ENCODE measurements at regions not wholly inside any gene's neighbourhood (a gene's known extent, or its start where the extent isn't known, plus 50 kb on each side); places are given as distances from the start of the nearest gene placed in this dataset.
"Not testable (repeated sequence)": the region's sequence is repeated elsewhere in the genome, so short reads cannot be mapped to it uniquely, and the experiment has no call there.

GRCh38 chr5:34561581-34561980 lies 94.5 kb upstream of the RAI14 start:
- DNase-seq (ENCODE audit: low spot score): not testable (repeated sequence)

- DNase-seq (ENCODE audit: low spot score): no peak
These were observed 93.3 kb upstream of the RAI14 start for GRCh38 chr5:34562791-34563190.

- DNase-seq (ENCODE audit: low spot score): no peak
These were observed 92.9 kb upstream of the RAI14 start for GRCh38 chr5:34563269-34563668.

GRCh38 chr5:34563931-34564709 lies 92.0 kb upstream of the RAI14 start:
- no peak for DNase-seq (ENCODE audit: low spot score)

GRCh38 chr5:34564710-34565235 lies 91.4 kb upstream of the RAI14 start:
- no peak for DNase-seq (ENCODE audit: low spot score)

- DNase-seq (ENCODE audit: low spot score): no peak
These were observed 86.0 kb upstream of the RAI14 start for GRCh38 chr5:34570143-34570542.

GRCh38 chr5:34570721-34571676 lies 85.1 kb upstream of the RAI14 start:
- DNase-seq (ENCODE audit: low spot score): no peak

GRCh38 chr5:34571677-34572041 lies 84.5 kb upstream of the RAI14 start:
- no peak for DNase-seq (ENCODE audit: low spot score)

- no peak for DNase-seq (ENCODE audit: low spot score)
These were observed 81.1 kb upstream of the RAI14 start for GRCh38 chr5:34574936-34575467.

GRCh38 chr5:34576891-34577666 lies 79.0 kb upstream of the RAI14 start:
- DNase-seq (ENCODE audit: low spot score): no peak

GRCh38 chr5:34578962-34579361 lies 77.2 kb upstream of the RAI14 start:
- no peak for DNase-seq (ENCODE audit: low spot score)

GRCh38 chr5:34580983-34581382 lies 75.1 kb upstream of the RAI14 start:
- DNase-seq (ENCODE audit: low spot score): no peak

- no peak for DNase-seq (ENCODE audit: low spot score)
These were observed 73.8 kb upstream of the RAI14 start for GRCh38 chr5:34582371-34582770.

- no peak for DNase-seq (ENCODE audit: low spot score)
These were observed 73.0 kb upstream of the RAI14 start for GRCh38 chr5:34583167-34583566.

GRCh38 chr5:34584165-34584564 lies 72.0 kb upstream of the RAI14 start:
- DNase-seq (ENCODE audit: low spot score): no peak

GRCh38 chr5:34585601-34586104 lies 70.5 kb upstream of the RAI14 start:
- DNase-seq (ENCODE audit: low spot score): no peak

GRCh38 chr5:34586117-34586885 lies 69.8 kb upstream of the RAI14 start:
- no peak for DNase-seq (ENCODE audit: low spot score)

- peak; percentile 49 for DNase-seq (ENCODE audit: low spot score)
These were observed 68.5 kb upstream of the RAI14 start for GRCh38 chr5:34587355-34588241.

- no peak for DNase-seq (ENCODE audit: low spot score)
These were observed 66.3 kb upstream of the RAI14 start for GRCh38 chr5:34589832-34590231.

- DNase-seq (ENCODE audit: low spot score): no peak
These were observed 64.4 kb upstream of the RAI14 start for GRCh38 chr5:34591723-34592122.
